DOHH2 (cell line): ENCODE measurements at regions not wholly inside any gene's neighbourhood (a gene's known extent, or its start where the extent isn't known, plus 50 kb on each side); places are given as distances from the start of the nearest gene placed in this dataset.

Experiments used
- EZH2phosphoT487 ChIP-seq: fragments of 200-600 bp; sonication (generic); IDR thresholded peaks from 2 replicates; pipeline ENCODE4 v1.6.1; 2017; ENCODE audit warnings: borderline replicate concordance, mild to moderate bottlenecking, antibody characterized with exemption, low read length, moderate library complexity, mixed read lengths
- TF ChIP-seq, protein P1 (sequence below): fragments of 200-600 bp; sonication (generic); IDR thresholded peaks from one replicate; pipeline ENCODE4 v1.5.1; 2014; ENCODE audit warnings: antibody characterized with exemption, mild to moderate bottlenecking, low read depth, low read length; ENCODE audit not compliant: poor library complexity, severe bottlenecking

DNA sequence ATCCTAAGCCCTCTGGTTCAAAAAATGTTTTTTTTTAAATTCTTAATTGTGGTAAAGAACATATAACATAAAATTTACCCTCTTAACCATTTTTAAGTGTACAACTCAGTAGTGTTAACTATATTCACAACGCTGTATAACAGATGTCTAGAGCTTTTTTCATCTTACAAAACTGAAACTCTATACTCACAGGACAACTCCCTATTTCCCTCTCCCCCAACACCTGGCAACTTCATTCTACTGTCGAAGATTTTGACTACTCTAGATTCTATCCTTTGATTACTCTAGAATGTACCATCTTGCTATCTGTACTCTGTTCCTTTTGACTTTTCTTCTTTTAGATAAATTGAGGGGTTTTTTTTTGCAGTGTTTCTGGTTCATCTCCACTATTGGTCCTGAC, 200.4 kb downstream of the KLF12 start:
- TF ChIP-seq, protein P1, sequence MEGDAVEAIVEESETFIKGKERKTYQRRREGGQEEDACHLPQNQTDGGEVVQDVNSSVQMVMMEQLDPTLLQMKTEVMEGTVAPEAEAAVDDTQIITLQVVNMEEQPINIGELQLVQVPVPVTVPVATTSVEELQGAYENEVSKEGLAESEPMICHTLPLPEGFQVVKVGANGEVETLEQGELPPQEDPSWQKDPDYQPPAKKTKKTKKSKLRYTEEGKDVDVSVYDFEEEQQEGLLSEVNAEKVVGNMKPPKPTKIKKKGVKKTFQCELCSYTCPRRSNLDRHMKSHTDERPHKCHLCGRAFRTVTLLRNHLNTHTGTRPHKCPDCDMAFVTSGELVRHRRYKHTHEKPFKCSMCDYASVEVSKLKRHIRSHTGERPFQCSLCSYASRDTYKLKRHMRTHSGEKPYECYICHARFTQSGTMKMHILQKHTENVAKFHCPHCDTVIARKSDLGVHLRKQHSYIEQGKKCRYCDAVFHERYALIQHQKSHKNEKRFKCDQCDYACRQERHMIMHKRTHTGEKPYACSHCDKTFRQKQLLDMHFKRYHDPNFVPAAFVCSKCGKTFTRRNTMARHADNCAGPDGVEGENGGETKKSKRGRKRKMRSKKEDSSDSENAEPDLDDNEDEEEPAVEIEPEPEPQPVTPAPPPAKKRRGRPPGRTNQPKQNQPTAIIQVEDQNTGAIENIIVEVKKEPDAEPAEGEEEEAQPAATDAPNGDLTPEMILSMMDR: no peak
- TF ChIP-seq EZH2phosphoT487: no peak
